ENCODE measurements at regions not wholly inside any gene's neighbourhood (a gene's known extent, or its start where the extent isn't known, plus 50 kb on each side); places are given as distances from the start of the nearest gene placed in this dataset.
A peak's percentile ranks its signal among the peaks of the same experiment; 100 is the strongest.

GRCh38 chr15:98139337-98139736 is 178.8 kb downstream of the ARRDC4 start:
- DNase-seq (ENCODE audit: insufficient read length, low spot score) (no peak), FAIRE-seq (no peak)

- no peak for FAIRE-seq
- no peak for DNase-seq (ENCODE audit: insufficient read length, low spot score)
Observed at GRCh38 chr15:98142572-98142971, 182.1 kb downstream of the ARRDC4 start.

- no peak for DNase-seq (ENCODE audit: insufficient read length, low spot score)
- no peak for FAIRE-seq
Observed at GRCh38 chr15:98143116-98143515, 182.6 kb downstream of the ARRDC4 start.

GRCh38 chr15:98144388-98144787 is 183.9 kb downstream of the ARRDC4 start:
- FAIRE-seq (no peak), DNase-seq (ENCODE audit: insufficient read length, low spot score) (no peak)

DNA sequence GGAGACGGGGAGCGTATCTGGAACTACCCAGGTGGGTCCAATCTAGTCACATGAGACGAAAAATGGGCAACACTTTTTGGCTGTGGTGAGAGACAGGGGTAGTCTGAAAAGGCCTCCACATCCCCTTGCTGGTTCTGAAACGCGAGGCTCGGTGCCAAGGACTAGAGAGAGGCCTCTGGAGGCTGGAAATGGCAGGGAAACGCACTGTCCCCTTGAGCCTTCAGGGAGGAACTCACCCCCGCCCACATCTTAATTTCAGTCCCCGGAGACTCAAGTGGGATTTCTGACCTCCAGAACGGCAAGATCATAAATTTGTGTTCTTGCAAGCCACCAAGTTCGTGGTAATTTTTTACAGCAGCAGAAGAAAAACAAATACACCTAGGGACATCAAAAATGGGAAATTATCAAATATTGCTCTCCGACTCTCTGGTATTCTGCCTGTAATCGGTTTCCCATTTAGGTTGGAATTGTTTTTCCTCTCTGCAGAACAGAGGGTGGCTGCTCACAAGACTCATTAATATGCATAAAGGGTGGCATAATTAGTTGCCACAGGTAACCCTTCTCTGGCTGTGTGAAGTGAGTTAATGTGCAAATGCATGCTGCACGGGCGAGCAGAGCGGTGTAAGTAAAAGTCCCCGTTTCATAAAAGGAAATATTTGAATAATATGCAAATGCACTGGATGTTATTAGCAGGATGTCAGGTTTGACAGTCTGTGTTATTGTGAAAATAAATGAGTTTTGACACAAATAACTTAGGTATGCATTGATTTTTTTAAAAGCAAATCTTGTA is 185.7 kb downstream of the ARRDC4 start:
- no peak for FAIRE-seq
- DNase-seq (ENCODE audit: insufficient read length, low spot score): no peak

DNA sequence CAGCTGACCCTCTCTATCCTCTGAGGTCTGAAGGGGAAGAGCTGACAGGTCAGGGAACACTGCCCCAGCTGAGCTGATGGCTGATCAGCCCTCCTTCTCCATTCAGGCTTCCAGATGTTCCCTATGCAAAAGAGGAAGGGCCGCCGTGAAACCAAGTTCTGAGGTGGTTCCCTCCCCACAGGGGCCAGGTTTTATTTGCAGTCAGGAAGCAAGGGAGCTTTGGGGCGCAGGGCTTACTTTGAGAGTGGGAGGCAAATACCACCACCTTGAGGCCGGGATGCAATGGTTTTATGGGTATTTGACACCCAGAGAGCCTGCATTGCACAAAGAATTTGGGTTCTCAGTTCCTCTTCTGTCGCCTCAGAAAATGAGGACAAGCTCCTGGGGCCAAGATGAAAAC is 186.9 kb downstream of the ARRDC4 start:
- FAIRE-seq: no peak
- no peak for DNase-seq (ENCODE audit: insufficient read length, low spot score)

DNA sequence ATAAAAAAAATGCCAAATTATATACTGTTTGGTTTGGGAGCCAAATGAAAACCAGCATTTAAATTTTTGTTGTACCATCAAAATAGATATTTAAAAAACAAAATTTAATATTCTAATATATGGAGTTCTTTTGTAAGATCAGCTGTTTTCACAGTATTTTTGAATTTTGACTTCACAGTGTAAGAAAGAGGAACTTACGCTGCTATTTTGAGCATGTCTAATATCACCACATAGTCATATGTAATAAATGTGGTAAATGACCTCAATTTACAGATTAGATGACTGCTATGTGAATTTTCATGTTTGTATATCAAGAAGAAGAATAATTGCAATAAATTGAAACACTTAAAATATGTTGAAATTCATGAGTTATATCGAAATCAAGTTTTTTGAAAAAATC is 189.6 kb downstream of the ARRDC4 start:
- FAIRE-seq: no peak
- DNase-seq (ENCODE audit: insufficient read length, low spot score): no peak

DNA sequence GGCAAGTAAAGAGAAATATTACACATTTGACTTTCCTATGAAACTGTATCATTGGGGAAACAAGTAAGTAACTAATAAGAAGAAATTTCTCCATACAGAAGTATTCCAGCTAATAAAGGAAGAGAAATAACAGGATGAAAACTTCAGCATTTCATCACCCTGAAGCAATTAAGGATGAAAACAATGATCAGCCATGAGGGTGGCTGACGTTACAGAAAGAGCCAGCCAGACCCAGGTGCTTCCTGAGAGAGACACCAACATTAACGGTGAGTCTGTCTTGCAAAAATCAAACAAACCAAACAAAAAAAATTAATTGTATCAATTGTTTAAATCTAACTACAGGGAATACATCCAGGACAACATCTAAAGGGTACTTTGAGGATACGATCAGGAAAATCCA is 190.0 kb downstream of the ARRDC4 start:
- DNase-seq (ENCODE audit: insufficient read length, low spot score) (no peak), FAIRE-seq (no peak)

- no peak for FAIRE-seq
- DNase-seq (ENCODE audit: insufficient read length, low spot score): no peak
Observed at GRCh38 chr15:98151096-98151495, 190.6 kb downstream of the ARRDC4 start.

DNA sequence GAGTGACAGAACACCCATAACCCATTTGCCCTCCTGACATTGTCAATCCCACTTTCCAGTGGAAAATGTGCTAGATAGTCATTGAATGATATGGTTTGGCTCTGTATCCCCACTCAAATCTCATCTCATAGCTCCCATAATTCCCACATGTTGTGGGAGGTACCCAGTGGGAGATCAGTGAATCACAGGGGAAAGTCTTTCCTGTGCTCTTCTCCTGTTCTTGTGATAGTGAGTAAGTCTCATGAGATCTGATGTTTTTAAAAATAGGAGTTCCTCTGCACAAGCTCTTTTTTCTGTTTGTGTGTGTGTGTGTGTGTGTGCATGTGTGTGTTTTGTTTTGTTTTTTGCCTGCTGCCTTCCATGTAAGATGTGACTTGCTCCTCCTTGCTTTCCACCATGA is 191.7 kb downstream of the ARRDC4 start:
- DNase-seq (ENCODE audit: insufficient read length, low spot score): no peak
- FAIRE-seq: no peak

- DNase-seq (ENCODE audit: insufficient read length, low spot score) (peak; percentile 78), FAIRE-seq (peak; percentile 84)
Observed at GRCh38 chr15:98154863-98155262, 194.4 kb downstream of the ARRDC4 start.

DNA sequence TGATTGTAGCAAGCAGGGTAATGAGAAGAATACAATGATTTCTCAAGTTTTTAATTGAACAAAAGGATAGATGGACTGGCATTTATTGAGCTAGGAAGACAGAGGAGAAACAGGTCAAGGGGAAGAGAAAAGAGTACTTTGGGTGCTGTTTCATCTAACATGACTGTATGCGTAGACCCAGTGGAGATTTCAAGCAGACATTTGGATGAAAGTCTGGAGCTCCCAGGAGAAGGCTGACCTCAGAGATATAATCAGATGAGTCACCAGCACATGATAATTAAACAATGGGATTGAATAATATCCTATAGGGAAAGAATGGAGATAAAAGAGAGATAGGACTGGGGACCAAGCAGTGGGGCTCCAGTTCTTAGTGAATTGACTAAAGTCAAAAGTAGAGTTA is 194.9 kb downstream of the ARRDC4 start:
- no peak for FAIRE-seq
- DNase-seq (ENCODE audit: insufficient read length, low spot score): peak; percentile 21

DNA sequence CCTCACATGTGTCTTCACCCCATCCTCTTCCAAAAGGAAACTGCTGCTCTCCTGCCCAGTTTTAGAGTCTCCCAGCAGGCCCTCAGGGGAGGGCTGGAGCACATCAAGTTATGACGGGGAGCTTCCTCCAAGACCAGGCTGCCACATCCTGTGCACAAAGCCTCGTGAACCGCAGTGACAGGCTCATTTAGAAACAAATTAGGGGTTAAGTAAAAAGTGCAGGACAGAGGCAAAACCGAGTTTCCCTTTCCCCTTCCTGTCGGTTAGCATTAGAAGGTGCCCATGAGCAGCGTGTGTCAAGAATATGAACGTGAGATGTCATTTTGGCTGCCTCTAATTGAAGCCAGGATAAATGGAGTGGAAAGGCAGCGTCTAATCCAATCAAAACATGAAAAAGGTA is 199.7 kb downstream of the ARRDC4 start:
- DNase-seq (ENCODE audit: insufficient read length, low spot score) (no peak), FAIRE-seq (no peak)

GRCh38 chr15:98163319-98164045 is 203.0 kb downstream of the ARRDC4 start:
- no peak for FAIRE-seq

DNA sequence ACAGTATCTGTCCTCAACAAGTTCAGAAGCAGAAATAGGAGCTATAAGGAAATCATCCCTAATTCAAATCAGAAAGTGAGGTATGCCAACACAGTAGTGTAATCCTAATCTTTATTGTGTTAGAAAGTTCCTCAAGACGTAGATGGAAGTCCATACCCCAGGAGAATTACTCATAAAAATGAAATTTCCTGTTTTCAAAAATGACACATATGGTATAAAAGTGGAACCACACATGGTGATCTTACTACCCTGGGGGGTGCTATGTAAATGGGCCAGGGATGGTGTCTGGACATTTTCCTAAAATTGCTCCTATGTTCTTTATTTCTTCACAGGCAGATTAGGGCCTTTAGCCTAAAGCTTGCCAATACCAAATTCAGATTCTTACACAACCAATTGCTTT is 204.1 kb downstream of the ARRDC4 start:
- peak; percentile 9 for DNase-seq (ENCODE audit: insufficient read length, low spot score)
- no peak for FAIRE-seq

More at GRCh38 chr15:98163319-98164045, 203.0 kb downstream of the ARRDC4 start:
- DNase-seq (ENCODE audit: insufficient read length, low spot score): no peak

- DNase-seq (ENCODE audit: insufficient read length, low spot score) (no peak), FAIRE-seq (no peak)
Observed at GRCh38 chr15:98164986-98165385, 204.5 kb downstream of the ARRDC4 start.

DNA sequence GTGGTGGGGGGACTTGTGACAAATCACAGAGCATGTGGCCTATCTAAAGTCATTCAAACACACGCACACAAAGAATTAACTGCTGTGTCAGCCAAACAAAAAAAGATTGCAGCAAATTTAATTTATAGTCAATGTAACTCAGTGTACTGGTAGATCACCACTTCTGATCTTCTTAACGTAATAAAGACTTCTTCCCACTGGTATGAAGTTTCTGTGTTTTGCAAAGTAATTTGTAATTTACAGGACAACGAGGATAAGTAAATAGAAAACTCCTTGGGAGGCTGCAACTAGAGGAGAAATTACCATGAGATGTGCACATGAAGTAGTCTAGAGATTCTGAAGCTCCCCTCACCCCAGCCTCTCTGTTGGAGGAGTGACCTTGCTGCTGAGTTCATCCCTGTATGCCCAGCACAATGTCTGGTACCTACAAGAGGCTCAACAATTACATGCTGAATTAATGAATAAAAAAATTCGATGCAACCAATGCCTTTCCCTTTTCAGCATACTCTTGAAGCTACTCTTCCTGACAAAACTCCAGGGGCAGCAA is 207.3 kb downstream of the ARRDC4 start:
- FAIRE-seq: no peak
- no peak for DNase-seq (ENCODE audit: insufficient read length, low spot score)

DNA sequence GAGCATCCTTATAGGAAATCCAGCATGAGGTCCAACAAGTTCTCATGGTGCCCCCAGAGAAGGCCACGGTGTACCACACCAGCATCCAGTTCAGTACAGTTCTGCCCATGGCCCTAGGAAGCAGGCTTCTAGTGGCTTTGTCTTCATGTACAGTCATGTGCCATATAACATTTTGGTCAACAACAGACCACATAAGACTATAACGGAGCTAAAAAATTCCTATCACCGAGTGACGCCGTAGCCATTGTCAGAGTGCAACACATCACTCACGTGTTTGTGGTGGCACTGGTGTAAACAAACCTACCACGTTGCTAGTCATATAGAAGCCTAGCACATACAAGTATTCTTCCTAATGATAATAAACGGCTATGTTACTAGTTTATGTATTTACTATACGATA is 209.0 kb downstream of the ARRDC4 start:
- DNase-seq (ENCODE audit: insufficient read length, low spot score) (no peak), FAIRE-seq (no peak)

- FAIRE-seq (no peak), DNase-seq (ENCODE audit: insufficient read length, low spot score) (peak; percentile 7)
Observed at GRCh38 chr15:98174286-98174685, 213.8 kb downstream of the ARRDC4 start.

DNA sequence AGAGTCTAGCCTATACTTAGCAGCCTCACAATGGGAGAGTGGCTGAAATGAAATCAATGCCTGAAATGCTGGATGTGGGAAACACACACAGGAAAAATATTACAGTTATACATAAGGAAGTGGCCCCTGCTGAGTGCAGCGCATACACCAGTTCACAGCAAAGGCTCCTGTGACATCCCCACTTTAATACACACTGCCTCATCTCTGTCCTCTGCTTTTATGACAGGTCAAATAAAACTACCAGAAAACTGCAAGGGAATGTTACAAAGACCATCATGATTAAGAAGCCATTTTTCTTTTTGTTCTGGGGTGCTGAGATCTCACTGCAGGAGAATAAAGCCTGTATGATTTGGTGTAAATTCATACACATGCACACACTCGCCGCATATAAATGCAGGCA is 214.3 kb downstream of the ARRDC4 start:
- FAIRE-seq: no peak
- DNase-seq (ENCODE audit: insufficient read length, low spot score): no peak

GRCh38 chr15:98177966-98178592 is 217.6 kb downstream of the ARRDC4 start:
- FAIRE-seq (no peak), DNase-seq (ENCODE audit: insufficient read length, low spot score) (peak; percentile 79)
